COR-L47 (cell line): ENCODE measurements at regions not wholly inside any gene's neighbourhood (a gene's known extent, or its start where the extent isn't known, plus 50 kb on each side); places are given as distances from the start of the nearest gene placed in this dataset.
"Not testable (repeated sequence)": the region's sequence is repeated elsewhere in the genome, so short reads cannot be mapped to it uniquely, and the experiment has no call there.

Experiments used
- DNase-seq: peaks from one replicate; lab custom pipeline; 2025; lab: John Stamatoyannopoulos, UW

- peak; percentile 74 for DNase-seq
Measured at GRCh38 chr15:47887241-47887800, 170.0 kb downstream of the SEMA6D start.

DNA sequence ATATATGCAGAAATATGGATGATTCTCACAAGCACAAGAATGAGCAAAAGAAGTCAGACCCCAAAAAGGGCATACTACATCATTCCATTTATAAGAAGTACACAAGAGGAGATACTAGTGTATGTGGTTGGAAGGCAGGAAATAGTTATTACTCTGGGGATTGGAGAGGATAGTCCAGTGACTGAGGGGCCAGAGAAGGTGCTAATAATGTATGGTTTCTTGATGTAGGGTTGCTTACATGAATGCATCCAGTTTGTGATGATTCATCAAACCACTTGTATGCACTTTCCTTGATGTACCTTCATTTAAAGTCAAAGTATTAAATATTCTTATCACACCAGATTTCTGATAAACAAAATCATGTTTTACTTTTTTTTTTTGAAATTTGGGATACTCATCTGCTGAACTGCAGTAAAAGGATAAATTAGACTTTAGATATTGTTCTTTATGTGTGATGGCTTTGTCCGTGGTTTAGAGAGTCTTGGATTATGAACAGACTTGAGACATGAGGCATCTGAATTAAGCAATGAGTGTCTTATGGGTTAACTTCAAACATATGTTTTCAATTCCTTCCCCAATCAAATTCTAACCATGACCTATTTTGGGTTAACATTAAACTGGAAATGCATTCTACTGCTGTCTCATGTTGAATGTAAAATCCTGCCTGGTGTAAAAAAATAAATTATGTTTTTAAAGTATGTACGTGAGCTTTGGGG, 171.2 kb downstream of the SEMA6D start:
- DNase-seq: no peak

GRCh38 chr15:47890397-47891150, 173.3 kb downstream of the SEMA6D start:
- no peak for DNase-seq

- no peak for DNase-seq
Measured at GRCh38 chr15:47897525-47897924, 180.2 kb downstream of the SEMA6D start.

- DNase-seq: no peak
Measured at GRCh38 chr15:47900751-47901150, 183.4 kb downstream of the SEMA6D start.

GRCh38 chr15:47903368-47903767, 186.1 kb downstream of the SEMA6D start:
- DNase-seq: no peak

GRCh38 chr15:47908486-47908885, 191.2 kb downstream of the SEMA6D start:
- DNase-seq: no peak

DNA sequence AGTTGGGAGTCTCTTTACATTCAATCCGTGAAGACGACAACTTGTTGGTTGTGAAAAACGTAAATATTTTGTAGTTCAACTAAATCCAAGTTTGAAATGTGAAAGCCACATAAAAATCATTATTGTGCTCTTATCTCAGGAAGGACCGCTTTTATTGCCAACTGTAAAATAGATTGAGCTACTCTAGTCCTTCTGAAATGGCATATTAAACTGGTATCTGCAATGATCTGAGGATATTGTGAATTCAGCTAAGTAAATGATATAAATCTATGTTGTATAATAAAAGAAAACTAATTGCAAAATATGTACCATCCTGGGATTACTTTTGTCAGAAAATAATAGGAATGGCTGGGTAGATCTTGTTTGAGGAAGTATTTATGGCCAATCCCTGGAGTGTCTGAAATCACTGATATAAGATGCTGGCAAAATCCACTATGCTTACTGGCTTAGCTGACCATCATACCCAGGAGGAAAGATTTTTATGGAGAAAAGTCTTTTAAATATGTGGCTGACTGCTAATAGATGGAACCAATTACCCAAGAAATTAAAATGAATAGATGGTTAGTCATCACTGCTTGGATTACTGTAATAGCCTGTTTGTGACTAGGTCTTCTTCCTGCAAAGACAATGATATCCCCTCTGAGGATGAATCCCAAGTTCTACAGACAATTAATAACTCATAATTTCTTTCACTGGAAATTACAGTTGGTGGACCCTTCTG, 191.8 kb downstream of the SEMA6D start:
- DNase-seq: no peak

- not testable (repeated sequence) for DNase-seq
Measured at GRCh38 chr15:47912910-47913309, 195.6 kb downstream of the SEMA6D start.

- no peak for DNase-seq
Measured at GRCh38 chr15:47917881-47918280, 200.6 kb downstream of the SEMA6D start.

GRCh38 chr15:47918877-47919276, 201.6 kb downstream of the SEMA6D start:
- DNase-seq: no peak

DNA sequence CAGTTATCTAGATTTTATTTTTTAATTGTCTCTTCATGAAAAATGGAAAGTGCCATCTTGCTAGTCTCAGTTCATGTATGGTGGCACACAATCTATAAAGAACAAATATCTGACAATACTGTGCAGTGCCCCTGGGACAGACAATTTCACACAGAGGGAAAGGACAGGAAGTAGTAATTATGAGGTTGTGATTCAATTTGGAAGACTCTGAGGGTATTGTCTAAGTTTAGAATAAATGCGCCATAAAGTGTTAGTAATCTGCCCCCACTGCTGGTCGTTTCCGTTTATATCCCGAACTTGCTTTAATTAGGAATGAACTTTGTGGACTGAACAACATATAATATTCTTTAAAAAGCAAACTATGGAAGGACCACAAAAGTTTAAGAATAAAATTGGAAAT, 196.4 kb upstream of the SLC24A5 start:
- DNase-seq: no peak

GRCh38 chr15:47929138-47929803, 191.5 kb upstream of the SLC24A5 start:
- peak; percentile 87 for DNase-seq

DNA sequence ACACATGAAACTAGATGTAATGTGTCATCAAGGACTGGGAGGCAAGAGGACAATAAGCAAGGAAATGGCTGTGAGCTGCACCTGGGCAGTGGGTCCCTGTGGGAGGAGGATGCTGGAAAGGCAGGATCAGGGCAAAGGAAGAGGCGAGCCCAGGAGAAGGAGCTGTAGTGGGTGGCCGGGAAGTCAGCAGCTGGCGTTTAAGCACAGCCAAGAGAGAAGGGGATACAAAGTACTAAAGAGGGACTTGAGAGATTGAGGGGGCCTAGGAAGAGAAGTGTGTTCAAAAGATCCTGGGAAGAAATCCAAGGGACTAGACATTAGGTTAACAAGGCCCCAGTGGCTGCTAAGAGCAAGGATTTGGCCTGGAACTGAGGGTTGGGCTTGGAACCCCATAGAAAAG, 188.5 kb upstream of the SLC24A5 start:
- DNase-seq: no peak

DNA sequence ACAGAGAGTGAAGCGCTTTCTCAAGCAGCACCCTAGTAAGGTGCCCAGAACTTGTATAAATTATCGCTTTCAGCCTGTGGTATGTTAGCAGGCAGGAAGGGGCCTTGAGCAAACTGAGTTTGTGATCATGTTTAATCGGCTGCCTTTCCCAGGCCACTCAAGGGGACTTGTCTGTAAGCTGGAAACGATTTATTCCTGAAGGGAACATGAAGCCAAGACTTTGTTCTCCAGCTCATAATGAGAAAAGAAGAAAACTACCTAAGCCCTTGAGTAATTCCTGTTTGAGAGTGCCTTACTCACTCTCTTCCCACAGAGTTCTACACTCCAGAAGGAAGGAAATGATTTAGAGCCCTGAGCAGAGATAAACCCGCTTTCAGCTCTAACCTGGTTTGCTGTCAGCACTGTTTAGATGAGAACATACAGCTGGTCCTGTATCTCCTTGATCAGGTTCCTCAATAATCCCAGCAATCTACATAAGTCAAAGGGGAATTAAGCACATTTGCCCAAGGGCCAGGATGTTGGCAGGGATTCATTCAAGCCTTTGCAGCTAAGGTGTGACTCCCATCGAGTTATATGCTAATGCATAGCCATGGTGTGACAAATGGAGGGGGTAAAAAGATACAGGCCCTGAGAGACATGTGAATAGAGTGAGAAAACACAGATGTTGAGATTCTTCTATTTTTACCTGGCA, 187.7 kb upstream of the SLC24A5 start:
- DNase-seq: no peak

DNA sequence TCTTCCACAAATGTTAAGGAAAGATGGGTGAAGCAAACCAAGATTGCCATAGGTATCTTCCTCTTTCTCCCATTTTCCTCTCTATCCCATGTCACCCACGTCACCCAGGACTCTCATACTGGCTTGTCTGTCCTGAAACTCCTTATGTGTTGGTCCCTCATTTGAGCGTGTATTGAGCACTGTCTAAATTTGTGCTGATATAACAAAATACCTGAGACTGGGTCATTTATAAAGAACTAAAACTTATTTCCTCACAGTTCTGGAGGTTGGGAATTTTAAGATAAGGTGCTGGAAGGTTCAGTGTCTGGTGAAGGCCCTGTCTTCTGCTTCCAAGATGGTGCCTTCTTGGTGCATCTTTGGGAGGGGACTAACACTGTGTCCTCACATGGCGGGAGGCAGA, 186.9 kb upstream of the SLC24A5 start:
- DNase-seq: no peak

GRCh38 chr15:47934342-47934741, 186.4 kb upstream of the SLC24A5 start:
- no peak for DNase-seq

DNA sequence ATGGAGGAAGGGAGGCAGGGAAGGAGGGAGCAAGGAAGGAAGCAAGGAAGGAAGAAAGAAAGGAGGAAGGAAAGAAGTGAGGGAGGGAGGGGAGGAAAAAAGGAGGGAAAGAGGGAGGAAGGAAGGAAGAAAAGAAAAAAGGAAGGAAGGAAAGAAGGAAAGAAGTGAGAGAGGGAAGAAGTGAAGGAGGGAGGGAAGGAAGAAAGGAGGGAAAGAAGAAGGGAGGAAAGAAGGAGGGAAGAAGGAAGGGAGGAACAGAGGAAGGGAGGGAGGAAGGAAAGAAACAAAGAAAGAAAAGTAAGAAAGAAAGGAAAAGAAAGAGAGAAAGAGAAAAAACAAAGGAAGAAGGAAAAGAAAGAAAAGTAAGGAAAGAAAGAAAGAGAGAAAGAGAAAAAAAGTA, 183.0 kb upstream of the SLC24A5 start:
- no peak for DNase-seq

- no peak for DNase-seq
Measured at GRCh38 chr15:47944637-47945288, 176.0 kb upstream of the SLC24A5 start.

DNA sequence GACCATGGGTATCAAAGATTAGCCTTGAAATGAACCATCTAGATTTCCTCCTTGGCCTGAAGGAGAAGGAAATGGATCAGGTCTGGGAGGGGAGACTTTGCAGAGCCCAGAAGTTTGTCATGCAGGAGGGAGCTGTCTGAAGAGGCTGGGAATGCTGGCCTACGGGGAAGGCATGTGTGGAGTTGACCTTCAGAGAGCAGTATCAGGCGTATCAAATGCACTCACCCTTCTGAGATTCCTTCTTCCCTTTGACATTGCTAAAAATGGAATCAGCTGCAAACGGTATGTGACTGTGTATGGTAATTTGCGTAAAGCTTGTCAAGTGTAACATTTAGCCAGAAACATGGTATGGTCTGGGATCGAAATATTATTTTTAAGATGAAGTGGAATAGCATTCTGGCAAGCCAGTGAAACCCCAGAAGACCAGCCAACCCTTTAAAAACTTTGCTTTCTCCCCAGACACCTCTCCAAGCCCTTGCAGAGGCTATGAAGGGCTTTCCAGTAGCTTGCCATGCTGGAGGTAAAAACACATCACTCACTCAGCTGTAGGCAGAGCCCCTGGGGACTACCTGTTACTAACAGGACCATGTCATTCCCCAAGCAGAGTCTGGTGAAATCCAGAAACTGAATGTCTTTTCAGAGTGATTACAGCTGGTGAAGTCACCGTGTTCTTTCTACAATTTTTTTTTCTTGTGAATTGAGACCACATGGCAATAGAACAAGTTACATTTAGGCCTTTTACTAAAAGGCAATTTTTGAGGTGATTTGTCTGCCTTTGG, 174.7 kb upstream of the SLC24A5 start:
- DNase-seq: no peak
